Natural killer cell (primary cell): ENCODE measurements at regions not wholly inside any gene's neighbourhood (a gene's known extent, or its start where the extent isn't known, plus 50 kb on each side); places are given as distances from the start of the nearest gene placed in this dataset.

Experiments used
- ATAC-seq, 3 donors: fragments of 150-1000 bp in 2 of 3; fragments of 200-7000 bp in 1 of 3; cut with Tn5 transposase; 1 replicate in 1 of 3; 2 replicates in 2 of 3; pipeline ENCODE4 v1.10.0; 2021; ENCODE audit warnings: mild to moderate bottlenecking in 2 of 3, moderate library complexity in 2 of 3
- DNase-seq, 2 donors: peaks; one replicate each; pipeline versions ENCODE4 v3.0.0 to v3.0.0-alpha.2; 2013 to 2021; ENCODE audit warnings: mixed read lengths in 1 of 2
- H3K27ac ChIP-seq: one replicate; pipeline ENCODE4 v1.5.1; 2013; ENCODE audit warnings: mild to moderate bottlenecking, low read length
- H3K27me3 ChIP-seq: one replicate; pipeline ENCODE4 v1.6.1; 2013; ENCODE audit warnings: low read length; ENCODE audit not compliant: control insufficient read depth, insufficient read depth
- H3K36me3 ChIP-seq: one replicate; pipeline ENCODE4 v1.6.1; 2013; ENCODE audit warnings: low read length; ENCODE audit not compliant: control insufficient read depth, insufficient read depth
- H3K4me1 ChIP-seq: one replicate; pipeline ENCODE4 v1.6.1; 2013; ENCODE audit warnings: low read length; ENCODE audit not compliant: control insufficient read depth, insufficient read depth
- H3K4me3 ChIP-seq: one replicate; pipeline ENCODE4 v1.5.1; 2013; ENCODE audit warnings: low read length
- H3K9me3 ChIP-seq: one replicate; pipeline ENCODE4 v1.6.1; 2013; ENCODE audit warnings: low read length; ENCODE audit not compliant: control insufficient read depth, insufficient read depth
- H3K27ac Mint-ChIP-seq, 2 donors: one replicate each; pipeline ENCODE4 v1.8.0; 2022; ENCODE audit warnings: mild to moderate bottlenecking in 2 of 2, mixed read lengths in 2 of 2, moderate library complexity in 1 of 2
- H3K27me3 Mint-ChIP-seq, 2 donors: one replicate each; pipeline ENCODE4 v1.8.0; 2022; ENCODE audit warnings: low read depth in 2 of 2, mixed read lengths in 2 of 2
- H3K36me3 Mint-ChIP-seq: one replicate; pipeline ENCODE4 v1.8.0; 2022; ENCODE audit warnings: mixed read lengths
- H3K4me1 Mint-ChIP-seq, 2 donors: one replicate each; pipeline ENCODE4 v1.8.0; 2022; ENCODE audit warnings: mixed read lengths in 2 of 2
- H3K4me3 Mint-ChIP-seq: one replicate; pipeline ENCODE4 v1.8.0; 2022; ENCODE audit warnings: mild to moderate bottlenecking, moderate library complexity, mixed read lengths
- H3K9me3 Mint-ChIP-seq, 2 donors: one replicate each; pipeline ENCODE4 v1.8.0; 2022; ENCODE audit warnings: mixed read lengths in 2 of 2
- CTCF ChIP-seq: fragments of 200-600 bp; IDR thresholded peaks from one replicate; pipeline ENCODE4 v1.8.0; 2022; ENCODE audit warnings: antibody characterized with exemption
- WGBS: methylation state at CpG from one replicate; pipeline ENCODE4 v1.1.7; 2013; ENCODE audit warnings: missing lambda C conversion rate; ENCODE audit not compliant: insufficient coverage; 5-methylcytosine and 5-hydroxymethylcytosine counted together
- intact Hi-C: fragments of 100-400 bp; cut with micrococcal nuclease; formaldehyde crosslinking; loops from one replicate; pipeline ENCODE4 v1.14.2; 2022

GRCh38 chr14:88128816-88129215 lies 123.9 kb downstream of the GPR65 start:
- no peak overlapping the region for H3K4me3 ChIP-seq
- H3K4me1 Mint-ChIP-seq, result peaks cover 17 to 21% of the 10 kb centered on the region in 2 donors

GRCh38 chr14:88129306-88130056 lies 124.5 kb downstream of the GPR65 start:
- H3K36me3 Mint-ChIP-seq, result peaks cover 21% of the 10 kb centered on the region
- TF ChIP-seq CTCF, result no peak
- peaks cover 3% of the 10 kb centered on the region for H3K9me3 ChIP-seq
- H3K27ac ChIP-seq, result peak overlapping the region; percentile 10
- peak in 2 of 3 donors; percentile 52 to 77 for ATAC-seq
- H3K27ac Mint-ChIP-seq, result peak overlapping the region in 1 of 2 donors; percentile 75
- H3K4me3 ChIP-seq, result no peak overlapping the region
- H3K36me3 ChIP-seq, result no peaks in the 10 kb centered on the region
- peaks cover 9% of the 10 kb centered on the region for H3K4me1 ChIP-seq
- peaks cover 17 to 21% of the 10 kb centered on the region in 2 donors for H3K4me1 Mint-ChIP-seq
- no peaks in the 10 kb centered on the region for H3K27me3 ChIP-seq
- intact Hi-C loops, result no loop called here
- H3K27me3 Mint-ChIP-seq, result peaks cover 0 to 29% of the 10 kb centered on the region in 2 donors
- peak overlapping the region; percentile 26 for H3K4me3 Mint-ChIP-seq
- WGBS, result 19% methylated on average over 2 of the region's 2 CpGs
- DNase-seq, result peak in 1 of 2 donors; percentile 21
- H3K9me3 Mint-ChIP-seq, result peaks cover 3 to 4% of the 10 kb centered on the region in 2 donors

More at GRCh38 chr14:88128816-88129215, 123.9 kb downstream of the GPR65 start:
- Histone ChIP-seq H3K27ac (no peak overlapping the region), H3K27me3 (no peaks in the 10 kb centered on the region), H3K9me3 (peaks cover 3% of the 10 kb centered on the region), H3K4me1 (peaks cover 9% of the 10 kb centered on the region), H3K36me3 (no peaks in the 10 kb centered on the region)
- 100% methylated on average over 1 of the region's 1 CpG for WGBS
- Mint-ChIP-seq H3K27ac (no peak overlapping the region), H3K27me3 (peaks cover 0 to 22% of the 10 kb centered on the region in 2 donors), H3K36me3 (peaks cover 21% of the 10 kb centered on the region), H3K9me3 (peaks cover 3 to 4% of the 10 kb centered on the region in 2 donors), H3K4me3 (no peak overlapping the region)
- ATAC-seq, result no peak
- DNase-seq, result no peak
- TF ChIP-seq CTCF, result no peak
- intact Hi-C loops, result no loop called here

- peak overlapping the region in 1 of 2 donors; percentile 75 for H3K27ac Mint-ChIP-seq
- intact Hi-C loops, result no loop called here
Observed at GRCh38 chr14:88130057-88130432, 125.1 kb downstream of the GPR65 start.

More at GRCh38 chr14:88130057-88130432, 125.1 kb downstream of the GPR65 start:
- Histone ChIP-seq H3K4me1 (peaks cover 9% of the 10 kb centered on the region), H3K27me3 (no peaks in the 10 kb centered on the region), H3K4me3 (no peak overlapping the region), H3K27ac (peak overlapping the region; percentile 10), H3K9me3 (peaks cover 3% of the 10 kb centered on the region), H3K36me3 (no peaks in the 10 kb centered on the region)
- H3K27me3 Mint-ChIP-seq, result peaks cover 0 to 31% of the 10 kb centered on the region in 2 donors
- H3K36me3 Mint-ChIP-seq, result peaks cover 18% of the 10 kb centered on the region
- H3K4me3 Mint-ChIP-seq, result peak overlapping the region; percentile 26
- H3K9me3 Mint-ChIP-seq, result peaks cover 3 to 4% of the 10 kb centered on the region in 2 donors
- 4% methylated on average over 1 of the region's 2 CpGs for WGBS
- no peak for TF ChIP-seq CTCF
- peaks cover 17 to 21% of the 10 kb centered on the region in 2 donors for H3K4me1 Mint-ChIP-seq
- ATAC-seq (peak in 2 of 3 donors; percentile 18 to 38), DNase-seq (no peak)
